ENCODE measurements at regions not wholly inside any gene's neighbourhood (a gene's known extent, or its start where the extent isn't known, plus 50 kb on each side); places are given as distances from the start of the nearest gene placed in this dataset.

GRCh38 chr5:105982526-105982925 lies 1688.2 kb downstream of the EFNA5 start:
- CTCF ChIA-PET = no interaction called here
- H3K4me3 Mint-ChIP-seq = no peak overlapping the region
- POLR2A ChIA-PET = no interaction called here
- 76% methylated on average over 9 of the region's 9 CpGs for WGBS (ENCODE audit: insufficient coverage)
- H3K9me3 Mint-ChIP-seq = peaks cover 4 to 11% (median 10%) of the 10 kb centered on the region in 3 donors
- no peak for ATAC-seq (replicated peaks in 1 of 4)
- H3K27me3 Mint-ChIP-seq = no peaks in the 10 kb centered on the region
- DNase-seq = no peak
- Histone ChIP-seq H3K9me3 (peaks cover 2% of the 10 kb centered on the region), H3K27ac (ENCODE audit: low read length) (no peak overlapping the region), H3K36me3 (ENCODE audit: control insufficient read depth in 2 of 2, extremely low read depth in 1 of 2, insufficient read depth in 1 of 2, low read length in 1 of 2) (no peaks in the 10 kb centered on the region), H3K4me3 (ENCODE audit: control insufficient read depth in 1 of 2, extremely low read depth in 1 of 2, low read length in 1 of 2) (no peak overlapping the region), H3K27me3 (replicated peaks in 1 of 2; ENCODE audit: control insufficient read depth in 2 of 2, extremely low read depth in 1 of 2, insufficient read depth in 2 of 2, low read length in 1 of 2) (no peaks in the 10 kb centered on the region), H3K4me1 (ENCODE audit: control insufficient read depth in 1 of 2, extremely low read depth in 1 of 2, insufficient read depth in 2 of 2, low read length in 2 of 2) (no peaks in the 10 kb centered on the region)
- H3K4me1 Mint-ChIP-seq = no peaks in the 10 kb centered on the region
- no peaks in the 10 kb centered on the region for H3K36me3 Mint-ChIP-seq
- no peak overlapping the region for H3K27ac Mint-ChIP-seq

DNA sequence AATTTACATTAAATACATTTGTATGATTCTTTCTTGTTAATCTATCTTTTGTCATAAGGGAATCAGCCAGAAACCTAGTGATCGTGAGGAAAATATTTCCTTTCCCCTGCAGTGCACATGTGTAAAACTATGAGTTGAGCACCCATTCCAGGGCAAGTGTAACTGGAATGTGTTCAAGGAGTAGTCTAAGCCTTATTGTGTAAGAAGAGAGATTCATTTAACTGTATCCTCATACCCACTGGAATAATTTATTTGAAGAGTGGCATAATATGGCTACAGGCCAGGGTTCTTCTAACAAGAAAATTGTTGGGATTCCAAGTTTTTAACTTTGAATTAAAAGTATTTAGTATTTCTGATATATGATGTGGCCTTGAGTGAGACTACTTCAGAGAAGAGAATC lies 1692.7 kb downstream of the EFNA5 start:
- POLR2A ChIA-PET = no interaction called here
- CTCF ChIA-PET = no interaction called here
- Histone ChIP-seq H3K36me3 (ENCODE audit: control insufficient read depth in 2 of 2, extremely low read depth in 1 of 2, insufficient read depth in 1 of 2, low read length in 1 of 2) (no peaks in the 10 kb centered on the region), H3K27ac (ENCODE audit: low read length) (no peak overlapping the region), H3K9me3 (peaks cover 2% of the 10 kb centered on the region), H3K4me3 (ENCODE audit: control insufficient read depth in 1 of 2, extremely low read depth in 1 of 2, low read length in 1 of 2) (no peak overlapping the region), H3K4me1 (ENCODE audit: control insufficient read depth in 1 of 2, extremely low read depth in 1 of 2, insufficient read depth in 2 of 2, low read length in 2 of 2) (no peaks in the 10 kb centered on the region), H3K27me3 (replicated peaks in 1 of 2; ENCODE audit: control insufficient read depth in 2 of 2, extremely low read depth in 1 of 2, insufficient read depth in 2 of 2, low read length in 1 of 2) (no peaks in the 10 kb centered on the region)
- H3K27ac Mint-ChIP-seq = no peak overlapping the region
- H3K4me1 Mint-ChIP-seq = no peaks in the 10 kb centered on the region
- no peaks in the 10 kb centered on the region for H3K27me3 Mint-ChIP-seq
- no peak for ATAC-seq (replicated peaks in 1 of 4)
- no peak overlapping the region for H3K4me3 Mint-ChIP-seq
- DNase-seq = no peak
- no peaks in the 10 kb centered on the region for H3K36me3 Mint-ChIP-seq
- no CpG with 5 or more reads among the region's 1 CpG for WGBS (ENCODE audit: insufficient coverage)
- peaks cover 7 to 8% (median 8%) of the 10 kb centered on the region in 3 donors for H3K9me3 Mint-ChIP-seq

GRCh38 chr5:105977163-105977562 lies 1693.6 kb downstream of the EFNA5 start:
- Histone ChIP-seq H3K27me3 (replicated peaks in 1 of 2; ENCODE audit: control insufficient read depth in 2 of 2, extremely low read depth in 1 of 2, insufficient read depth in 2 of 2, low read length in 1 of 2) (no peaks in the 10 kb centered on the region), H3K9me3 (peaks cover 2% of the 10 kb centered on the region), H3K27ac (ENCODE audit: low read length) (no peak overlapping the region), H3K4me1 (ENCODE audit: control insufficient read depth in 1 of 2, extremely low read depth in 1 of 2, insufficient read depth in 2 of 2, low read length in 2 of 2) (no peaks in the 10 kb centered on the region), H3K36me3 (ENCODE audit: control insufficient read depth in 2 of 2, extremely low read depth in 1 of 2, insufficient read depth in 1 of 2, low read length in 1 of 2) (no peaks in the 10 kb centered on the region), H3K4me3 (ENCODE audit: control insufficient read depth in 1 of 2, extremely low read depth in 1 of 2, low read length in 1 of 2) (no peak overlapping the region)
- no peak overlapping the region for H3K27ac Mint-ChIP-seq
- ChIA-PET POLR2A (no interaction called here), CTCF (no interaction called here)
- H3K36me3 Mint-ChIP-seq = no peaks in the 10 kb centered on the region
- no CpG with 5 or more reads among the region's 3 CpGs for WGBS (ENCODE audit: insufficient coverage)
- no peaks in the 10 kb centered on the region for H3K27me3 Mint-ChIP-seq
- H3K9me3 Mint-ChIP-seq = peaks cover 7 to 9% (median 8%) of the 10 kb centered on the region in 3 donors
- H3K4me3 Mint-ChIP-seq = no peak overlapping the region
- no peaks in the 10 kb centered on the region for H3K4me1 Mint-ChIP-seq
- DNase-seq (no peak), ATAC-seq (replicated peaks in 1 of 4) (no peak)

- H3K27ac ChIP-seq (ENCODE audit: low read length) = no peak overlapping the region
- no peak overlapping the region for H3K4me3 ChIP-seq (ENCODE audit: control insufficient read depth in 1 of 2, extremely low read depth in 1 of 2, low read length in 1 of 2)
- DNase-seq (no peak), ATAC-seq (replicated peaks in 1 of 4) (no peak)
- CTCF ChIA-PET = no interaction called here
- Mint-ChIP-seq H3K27me3 (no peaks in the 10 kb centered on the region), H3K4me1 (no peaks in the 10 kb centered on the region), H3K4me3 (no peak overlapping the region), H3K27ac (no peak overlapping the region), H3K36me3 (no peaks in the 10 kb centered on the region), H3K9me3 (peaks cover 0 to 39% (median 22%) of the 10 kb centered on the region in 3 donors)
- POLR2A ChIA-PET = no interaction called here
- no peaks in the 10 kb centered on the region for H3K27me3 ChIP-seq (replicated peaks in 1 of 2; ENCODE audit: control insufficient read depth in 2 of 2, extremely low read depth in 1 of 2, insufficient read depth in 2 of 2, low read length in 1 of 2)
- no peaks in the 10 kb centered on the region for H3K4me1 ChIP-seq (ENCODE audit: control insufficient read depth in 1 of 2, extremely low read depth in 1 of 2, insufficient read depth in 2 of 2, low read length in 2 of 2)
- no peaks in the 10 kb centered on the region for H3K36me3 ChIP-seq (ENCODE audit: control insufficient read depth in 2 of 2, extremely low read depth in 1 of 2, insufficient read depth in 1 of 2, low read length in 1 of 2)
- H3K9me3 ChIP-seq = no peaks in the 10 kb centered on the region
These were observed 1699.8 kb downstream of the EFNA5 start for GRCh38 chr5:105970919-105971318.

GRCh38 chr5:105968981-105969380 lies 1701.8 kb downstream of the EFNA5 start:
- Mint-ChIP-seq H3K36me3 (no peaks in the 10 kb centered on the region), H3K4me1 (no peaks in the 10 kb centered on the region), H3K9me3 (peaks cover under 1 to 41% (median 22%) of the 10 kb centered on the region in 3 donors), H3K27ac (no peak overlapping the region), H3K4me3 (no peak overlapping the region), H3K27me3 (no peaks in the 10 kb centered on the region)
- Histone ChIP-seq H3K27ac (ENCODE audit: low read length) (no peak overlapping the region), H3K4me3 (ENCODE audit: control insufficient read depth in 1 of 2, extremely low read depth in 1 of 2, low read length in 1 of 2) (no peak overlapping the region), H3K9me3 (no peaks in the 10 kb centered on the region), H3K4me1 (ENCODE audit: control insufficient read depth in 1 of 2, extremely low read depth in 1 of 2, insufficient read depth in 2 of 2, low read length in 2 of 2) (no peaks in the 10 kb centered on the region), H3K27me3 (replicated peaks in 1 of 2; ENCODE audit: control insufficient read depth in 2 of 2, extremely low read depth in 1 of 2, insufficient read depth in 2 of 2, low read length in 1 of 2) (no peaks in the 10 kb centered on the region), H3K36me3 (ENCODE audit: control insufficient read depth in 2 of 2, extremely low read depth in 1 of 2, insufficient read depth in 1 of 2, low read length in 1 of 2) (no peaks in the 10 kb centered on the region)
- no peak for DNase-seq
- ChIA-PET CTCF (no interaction called here), POLR2A (no interaction called here)
- no CpG with 5 or more reads among the region's 3 CpGs for WGBS (ENCODE audit: insufficient coverage)
- no peak for ATAC-seq (replicated peaks in 1 of 4)

DNA sequence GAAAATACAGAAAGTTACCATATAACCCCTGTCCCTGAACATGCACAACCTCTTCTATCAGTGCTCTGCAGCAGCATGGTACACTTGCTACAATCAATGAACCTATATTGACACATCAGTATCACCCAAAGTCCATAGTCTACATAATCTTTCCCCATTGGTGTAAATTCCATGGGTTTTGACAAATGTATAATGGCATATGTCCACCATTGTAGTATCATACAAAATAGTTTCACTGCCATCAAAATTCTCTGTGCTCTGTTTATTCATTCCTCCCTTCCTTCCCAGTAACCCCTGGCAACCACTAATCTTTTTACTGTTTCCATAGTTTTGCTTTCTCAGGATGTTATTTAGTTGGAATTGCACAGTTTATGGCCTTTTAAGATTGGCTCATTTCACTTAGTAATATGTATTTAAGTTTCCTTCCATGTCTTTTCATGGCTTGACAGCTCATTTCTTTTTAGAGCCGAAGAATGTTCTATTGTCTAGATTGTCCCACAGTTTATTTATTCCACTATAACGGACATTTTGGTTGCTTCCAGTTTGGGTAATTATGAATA lies 1707.0 kb downstream of the EFNA5 start:
- ChIA-PET CTCF (no interaction called here), POLR2A (no interaction called here)
- no peaks in the 10 kb centered on the region for H3K4me1 ChIP-seq (ENCODE audit: control insufficient read depth in 1 of 2, extremely low read depth in 1 of 2, insufficient read depth in 2 of 2, low read length in 2 of 2)

GRCh38 chr5:105961572-105961971 lies 1709.2 kb downstream of the EFNA5 start:
- H3K4me3 Mint-ChIP-seq = no peak overlapping the region
- H3K27me3 Mint-ChIP-seq = no peaks in the 10 kb centered on the region
- no CpG with 5 or more reads among the region's 2 CpGs for WGBS (ENCODE audit: insufficient coverage)
- H3K9me3 ChIP-seq = no peaks in the 10 kb centered on the region
- H3K27ac Mint-ChIP-seq = no peak overlapping the region
- CTCF ChIA-PET = no interaction called here
- H3K27me3 ChIP-seq (replicated peaks in 1 of 2; ENCODE audit: control insufficient read depth in 2 of 2, extremely low read depth in 1 of 2, insufficient read depth in 2 of 2, low read length in 1 of 2) = no peaks in the 10 kb centered on the region
- no peak overlapping the region for H3K27ac ChIP-seq (ENCODE audit: low read length)
- no peak overlapping the region for H3K4me3 ChIP-seq (ENCODE audit: control insufficient read depth in 1 of 2, extremely low read depth in 1 of 2, low read length in 1 of 2)
- no peaks in the 10 kb centered on the region for H3K4me1 Mint-ChIP-seq
- H3K9me3 Mint-ChIP-seq = peaks cover 5 to 13% (median 6%) of the 10 kb centered on the region in 3 donors
- ATAC-seq (replicated peaks in 1 of 4) (no peak), DNase-seq (no peak)
- H3K36me3 Mint-ChIP-seq = no peaks in the 10 kb centered on the region
- no peaks in the 10 kb centered on the region for H3K4me1 ChIP-seq (ENCODE audit: control insufficient read depth in 1 of 2, extremely low read depth in 1 of 2, insufficient read depth in 2 of 2, low read length in 2 of 2)
- POLR2A ChIA-PET = no interaction called here
- H3K36me3 ChIP-seq (ENCODE audit: control insufficient read depth in 2 of 2, extremely low read depth in 1 of 2, insufficient read depth in 1 of 2, low read length in 1 of 2) = no peaks in the 10 kb centered on the region

More for the DNA sequence above, 1707.0 kb downstream of the EFNA5 start:
- ATAC-seq (replicated peaks in 1 of 4) (no peak), DNase-seq (no peak)
- Mint-ChIP-seq H3K36me3 (no peaks in the 10 kb centered on the region), H3K4me1 (no peaks in the 10 kb centered on the region), H3K27ac (no peak overlapping the region), H3K9me3 (peaks cover 5 to 29% (median 7%) of the 10 kb centered on the region in 3 donors), H3K27me3 (no peaks in the 10 kb centered on the region), H3K4me3 (no peak overlapping the region)
- no peaks in the 10 kb centered on the region for H3K9me3 ChIP-seq
- no peaks in the 10 kb centered on the region for H3K36me3 ChIP-seq (ENCODE audit: control insufficient read depth in 2 of 2, extremely low read depth in 1 of 2, insufficient read depth in 1 of 2, low read length in 1 of 2)
- WGBS (ENCODE audit: insufficient coverage) = no CpG with 5 or more reads among the region's 2 CpGs
- no peaks in the 10 kb centered on the region for H3K27me3 ChIP-seq (replicated peaks in 1 of 2; ENCODE audit: control insufficient read depth in 2 of 2, extremely low read depth in 1 of 2, insufficient read depth in 2 of 2, low read length in 1 of 2)
- H3K4me3 ChIP-seq (ENCODE audit: control insufficient read depth in 1 of 2, extremely low read depth in 1 of 2, low read length in 1 of 2) = no peak overlapping the region
- H3K27ac ChIP-seq (ENCODE audit: low read length) = no peak overlapping the region

Measured in T-cell (primary cell).